Lower leg skin (tissue), 3 donors: ENCODE measurements at regions not wholly inside any gene's neighbourhood (a gene's known extent, or its start where the extent isn't known, plus 50 kb on each side); places are given as distances from the start of the nearest gene placed in this dataset.

Experiments
- CTCF ChIP-seq, 3 donors: fragments of 450-650 bp; IDR thresholded peaks; one replicate each; pipeline ENCODE4 v1.5.1; 2016; ENCODE audit warnings: antibody characterized with exemption in 3 of 3, mild to moderate bottlenecking in 3 of 3, moderate library complexity in 2 of 3
- POLR2A ChIP-seq, 2 donors: fragments of 450-650 bp; IDR thresholded peaks; one replicate each; pipeline ENCODE4 v1.6.1; 2016 to 2017; ENCODE audit warnings: antibody characterized with exemption in 2 of 2, mild to moderate bottlenecking in 1 of 2, moderate library complexity in 1 of 2

DNA sequence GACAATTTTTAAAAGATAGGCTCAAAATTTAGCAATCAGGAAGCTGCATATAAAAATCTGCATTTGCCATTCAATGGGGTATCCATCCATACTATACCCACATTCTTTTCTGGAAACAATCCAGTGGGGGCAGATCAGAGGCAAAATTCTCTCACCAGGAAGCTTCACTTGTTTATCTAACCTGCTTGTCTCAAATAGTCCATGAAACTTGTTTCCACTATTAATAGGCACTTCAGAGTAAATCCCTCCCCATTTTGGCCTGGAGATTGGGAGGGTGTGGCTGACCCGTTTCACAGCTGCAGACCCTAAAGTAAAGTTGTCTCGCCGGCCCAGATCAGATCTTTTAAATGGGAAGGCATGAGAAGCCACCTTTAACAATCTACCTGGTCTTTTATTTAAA, 139.4 kb upstream of the CPNE8 start:
- TF ChIP-seq POLR2A (IDR thresholded peaks at IDR 0.05) (no peak), CTCF (IDR thresholded peaks at IDR 0.05) (no peak)
